Adrenal gland (tissue), 5 donors: ENCODE measurements at regions not wholly inside any gene's neighbourhood (a gene's known extent, or its start where the extent isn't known, plus 50 kb on each side); places are given as distances from the start of the nearest gene placed in this dataset.

ENCODE experiments used
- POLR2A ChIP-seq, 2 donors: fragments of 450-650 bp; IDR thresholded peaks; one replicate each; pipeline ENCODE4 v1.6.1; 2017; ENCODE audit warnings: antibody characterized with exemption in 2 of 2, mild to moderate bottlenecking in 2 of 2, moderate library complexity in 1 of 2
- TF ChIP-seq, protein P1 (sequence below), 6 experiments: fragments of 450-650 bp in 4 of 6; fragments of 200-600 bp in 2 of 6; sonication (generic) in 1 of 6; IDR thresholded peaks; 1 replicate in 5 of 6; 2 replicates in 1 of 6; pipeline versions ENCODE4 v1.5.1 to v1.8.0; 2016 to 2021; ENCODE audit warnings: antibody characterized with exemption in 6 of 6, mild to moderate bottlenecking in 2 of 6, moderate library complexity in 1 of 6
- donor health status: DM: no; HTN: no; CAD: no.

DNA sequence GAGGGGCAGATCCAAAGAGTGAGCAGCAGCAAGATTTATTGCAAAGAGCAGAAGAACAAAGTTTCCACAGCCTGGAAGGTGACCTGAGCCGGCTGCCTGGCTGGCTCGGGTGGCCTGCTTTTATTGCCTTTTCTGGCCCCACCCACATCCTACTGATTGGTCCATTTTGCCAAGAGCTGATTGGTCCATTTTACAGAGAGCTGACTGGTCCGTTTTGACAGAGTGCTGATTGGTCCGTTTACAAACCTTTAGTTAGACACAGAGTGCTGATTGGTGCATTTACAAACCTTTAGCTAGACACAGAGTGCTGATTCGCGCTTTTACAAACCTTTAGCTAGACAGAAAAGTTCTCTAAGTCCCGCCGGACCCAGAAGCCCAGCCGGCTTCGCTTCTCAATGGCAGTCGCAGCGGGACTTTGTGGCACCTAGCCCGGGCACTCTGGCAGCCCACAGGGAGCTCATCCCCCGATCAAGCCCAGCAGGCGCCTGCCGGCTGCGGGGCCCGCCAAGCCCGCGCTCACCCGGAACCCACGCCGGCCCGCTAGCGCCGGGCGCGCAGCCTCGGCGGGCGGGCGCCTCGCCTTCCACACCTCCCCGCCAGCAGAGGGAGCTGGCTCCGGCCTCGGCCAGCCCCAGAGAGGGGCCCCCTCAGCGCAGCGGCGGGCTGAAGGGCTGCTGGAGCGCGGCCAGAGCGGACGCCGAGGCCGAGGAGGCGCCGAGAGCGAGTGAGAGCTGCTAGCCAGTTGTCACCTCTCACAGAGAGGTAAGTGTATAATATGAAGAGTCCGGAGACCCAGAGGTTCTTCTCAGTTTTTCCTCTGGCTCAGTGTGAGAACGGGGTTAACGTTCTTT, 339.2 kb downstream of the CHL1 start:
- TF ChIP-seq POLR2A (IDR thresholded peaks at IDR 0.05), result no peak
- TF ChIP-seq, protein P1, sequence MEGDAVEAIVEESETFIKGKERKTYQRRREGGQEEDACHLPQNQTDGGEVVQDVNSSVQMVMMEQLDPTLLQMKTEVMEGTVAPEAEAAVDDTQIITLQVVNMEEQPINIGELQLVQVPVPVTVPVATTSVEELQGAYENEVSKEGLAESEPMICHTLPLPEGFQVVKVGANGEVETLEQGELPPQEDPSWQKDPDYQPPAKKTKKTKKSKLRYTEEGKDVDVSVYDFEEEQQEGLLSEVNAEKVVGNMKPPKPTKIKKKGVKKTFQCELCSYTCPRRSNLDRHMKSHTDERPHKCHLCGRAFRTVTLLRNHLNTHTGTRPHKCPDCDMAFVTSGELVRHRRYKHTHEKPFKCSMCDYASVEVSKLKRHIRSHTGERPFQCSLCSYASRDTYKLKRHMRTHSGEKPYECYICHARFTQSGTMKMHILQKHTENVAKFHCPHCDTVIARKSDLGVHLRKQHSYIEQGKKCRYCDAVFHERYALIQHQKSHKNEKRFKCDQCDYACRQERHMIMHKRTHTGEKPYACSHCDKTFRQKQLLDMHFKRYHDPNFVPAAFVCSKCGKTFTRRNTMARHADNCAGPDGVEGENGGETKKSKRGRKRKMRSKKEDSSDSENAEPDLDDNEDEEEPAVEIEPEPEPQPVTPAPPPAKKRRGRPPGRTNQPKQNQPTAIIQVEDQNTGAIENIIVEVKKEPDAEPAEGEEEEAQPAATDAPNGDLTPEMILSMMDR (IDR thresholded peaks at IDR 0.05), result peak in 1 of 6 experiments; percentile 25
